Globus pallidus (tissue), 1 donor: ENCODE measurements at regions not wholly inside any gene's neighbourhood (a gene's known extent, or its start where the extent isn't known, plus 50 kb on each side); places are given as distances from the start of the nearest gene placed in this dataset.
"Not testable (repeated sequence)": the region's sequence is repeated elsewhere in the genome, so short reads cannot be mapped to it uniquely, and the experiment has no call there.

ENCODE experiments used
- DNase-seq: peaks from one replicate; pipeline ENCODE4 v3.0.0-alpha.2; 2015; ENCODE audit warnings: low spot score

DNA sequence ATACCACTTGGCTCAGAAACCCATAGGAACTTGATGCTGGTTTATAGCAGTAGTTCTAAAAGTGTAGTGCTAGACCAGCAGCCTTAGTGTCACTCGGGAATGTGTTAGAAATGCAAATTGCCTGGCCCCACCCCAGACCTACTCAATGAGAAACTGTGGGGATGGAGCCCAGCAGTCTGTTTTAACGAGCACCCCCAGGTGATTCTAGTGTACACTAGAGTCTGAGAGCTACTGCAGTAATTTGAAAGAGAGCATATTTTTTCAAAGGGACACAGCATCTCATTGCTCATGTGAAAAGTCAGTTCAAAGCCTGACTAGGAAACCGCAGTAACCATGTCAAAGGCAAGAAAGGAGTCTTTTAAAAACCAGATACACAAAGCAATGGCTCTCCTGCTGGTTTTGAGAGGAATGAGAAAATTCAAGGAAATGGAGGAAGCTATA lies 313.4 kb downstream of the SQOR start:
- DNase-seq = no peak

DNA sequence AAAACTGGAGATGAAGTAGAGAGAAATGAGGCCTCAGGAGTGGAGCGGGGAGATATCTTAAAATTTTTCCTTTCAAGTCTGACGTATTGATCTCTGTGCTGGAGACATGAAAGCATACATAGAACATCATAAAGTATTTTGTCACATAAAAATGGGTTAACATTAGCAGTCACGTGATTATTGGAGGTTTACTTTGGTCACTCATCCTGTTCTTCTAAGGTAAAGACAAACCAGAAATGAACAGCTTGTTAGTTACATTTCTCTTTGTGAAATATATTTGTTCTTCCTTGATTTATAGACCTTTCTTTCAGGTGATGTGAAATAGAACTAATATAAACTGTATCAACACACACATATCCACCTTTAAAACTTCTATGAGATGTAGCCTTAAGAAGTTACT lies 324.1 kb downstream of the SQOR start:
- DNase-seq = no peak

DNA sequence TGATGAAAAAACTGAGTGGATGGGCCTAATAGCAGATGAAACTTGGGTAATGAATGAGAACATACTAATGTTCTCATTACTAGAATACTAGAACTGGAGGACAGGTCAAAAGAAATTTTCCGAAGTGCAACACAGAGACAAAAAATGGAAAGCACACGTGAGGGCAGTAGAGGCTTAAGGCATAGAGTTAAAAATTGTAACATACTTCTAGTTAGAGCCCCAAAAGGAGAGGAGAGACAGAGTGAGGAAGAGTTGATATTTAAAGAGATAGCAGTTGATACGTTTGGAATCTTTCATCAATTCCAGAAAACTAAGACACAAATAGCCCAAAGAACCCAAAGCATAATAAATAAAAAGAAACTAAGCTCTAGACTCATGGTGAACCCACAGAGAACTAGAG lies 327.9 kb downstream of the SQOR start:
- no peak for DNase-seq

DNA sequence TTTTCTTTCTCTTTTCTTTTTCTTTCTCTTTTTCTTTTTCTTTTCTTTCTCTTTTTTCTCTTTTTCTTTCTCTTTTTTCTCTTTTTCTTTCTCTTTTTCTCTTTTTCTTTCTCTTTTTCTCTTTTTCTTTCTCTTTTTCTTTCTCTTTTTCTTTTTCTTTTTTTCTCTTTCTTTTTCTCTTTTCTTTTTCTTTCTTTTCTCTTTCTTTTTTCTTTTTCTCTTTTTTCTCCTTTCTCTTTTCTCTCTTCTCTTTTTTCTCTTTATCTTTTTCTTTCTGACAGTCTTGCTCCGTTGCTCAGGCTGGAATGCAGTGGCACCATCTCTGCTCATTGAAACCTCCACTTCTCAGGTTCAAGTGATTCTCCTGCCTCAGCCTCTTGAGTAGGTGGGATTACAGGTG lies 335.7 kb downstream of the SQOR start:
- DNase-seq = no peak

DNA sequence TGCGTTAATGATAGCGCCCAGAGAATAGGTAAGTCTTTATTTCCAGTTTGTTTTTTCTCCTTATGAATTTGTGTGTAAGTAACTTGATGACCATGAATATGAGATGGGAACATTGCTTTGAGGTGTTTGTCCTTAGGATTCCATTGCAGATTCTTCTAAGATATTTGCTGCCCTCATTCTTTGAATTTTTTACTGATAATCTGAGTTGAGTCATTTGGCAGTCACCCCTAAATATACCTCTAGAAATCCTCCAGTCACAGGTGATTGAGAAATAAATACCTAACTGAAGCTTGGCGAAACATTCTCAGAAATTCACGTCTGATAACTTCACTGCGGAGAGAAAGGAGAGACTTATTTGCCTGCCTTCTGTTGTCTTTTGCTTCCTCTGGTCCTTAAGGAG lies 345.5 kb downstream of the SQOR start:
- no peak for DNase-seq

DNA sequence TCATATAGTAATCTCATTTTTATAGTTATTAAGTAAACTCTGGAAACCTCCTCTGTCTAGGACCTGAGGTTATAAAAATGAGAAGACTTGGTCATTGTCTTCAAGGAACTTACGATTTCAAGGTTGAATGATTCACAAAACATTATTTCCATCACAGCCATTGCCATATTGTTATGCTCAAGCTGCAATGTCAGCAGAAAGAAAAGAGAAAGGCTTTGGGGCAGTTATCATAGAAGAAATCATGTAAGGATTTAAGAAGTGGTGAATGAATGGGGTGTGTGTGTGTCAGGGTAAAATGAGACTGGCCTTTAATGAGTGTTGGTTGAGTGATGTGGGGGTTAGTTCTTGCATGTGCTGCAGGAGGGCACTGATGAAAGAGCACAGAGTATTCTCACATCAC lies 346.8 kb downstream of the SQOR start:
- DNase-seq = no peak

DNA sequence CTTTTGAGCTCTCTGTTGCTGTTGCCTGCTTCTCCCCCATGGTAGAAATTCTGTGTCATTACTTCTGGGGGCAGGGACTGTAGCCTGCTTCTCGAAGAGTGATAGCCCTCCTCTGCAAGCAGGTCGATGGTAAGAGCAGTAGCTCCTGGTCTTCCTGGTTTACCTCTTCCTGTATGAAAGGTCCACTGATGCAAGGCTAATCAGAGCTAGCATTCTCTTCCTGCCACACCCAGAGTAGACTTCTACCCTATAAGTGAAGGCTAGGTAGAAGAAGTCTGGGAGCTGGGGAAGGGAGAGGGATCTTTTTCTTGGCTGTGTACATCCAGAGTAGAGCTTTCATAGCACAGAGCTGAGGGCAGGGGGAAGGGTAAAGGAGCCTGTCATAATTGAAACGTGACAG lies 357.0 kb downstream of the SQOR start:
- DNase-seq = no peak

DNA sequence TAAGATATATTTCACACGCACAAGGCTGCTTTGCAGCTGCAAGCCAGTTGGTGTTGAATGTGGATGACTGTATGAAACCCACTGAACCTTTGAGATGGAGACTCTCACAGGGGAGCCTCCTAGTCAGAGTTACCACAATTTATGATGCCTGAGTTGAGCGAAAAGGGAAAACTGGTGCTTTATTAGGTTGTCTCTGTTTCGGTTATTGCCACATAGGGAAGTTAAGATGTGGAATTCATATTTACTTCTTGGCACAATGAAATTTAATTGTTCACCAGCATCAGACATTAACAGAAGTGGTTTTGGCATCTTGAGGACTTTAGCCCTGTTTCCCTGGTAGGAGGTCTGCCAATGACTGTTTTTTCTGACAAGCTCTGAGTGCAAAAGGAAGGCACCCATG lies 358.2 kb downstream of the SQOR start:
- no peak for DNase-seq

DNA sequence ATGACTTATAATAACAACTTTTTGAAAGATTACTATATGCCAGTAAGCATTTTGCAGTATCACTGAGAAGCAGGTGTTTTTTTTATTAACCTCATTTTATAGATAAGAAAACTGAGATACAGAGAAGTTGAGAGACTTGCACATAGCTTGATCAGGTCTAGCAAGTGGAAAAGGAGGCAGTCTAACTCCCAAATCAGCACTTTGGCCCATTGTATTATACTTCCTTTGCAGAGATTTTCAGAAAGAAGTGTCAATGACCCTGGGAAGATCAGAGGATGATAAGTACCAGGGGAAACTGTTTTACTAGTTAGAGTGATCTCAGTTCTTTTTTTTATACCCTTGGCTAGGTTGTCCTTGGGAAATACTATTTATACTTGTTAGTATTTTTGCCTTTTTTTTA lies 358.7 kb downstream of the SQOR start:
- no peak for DNase-seq

DNA sequence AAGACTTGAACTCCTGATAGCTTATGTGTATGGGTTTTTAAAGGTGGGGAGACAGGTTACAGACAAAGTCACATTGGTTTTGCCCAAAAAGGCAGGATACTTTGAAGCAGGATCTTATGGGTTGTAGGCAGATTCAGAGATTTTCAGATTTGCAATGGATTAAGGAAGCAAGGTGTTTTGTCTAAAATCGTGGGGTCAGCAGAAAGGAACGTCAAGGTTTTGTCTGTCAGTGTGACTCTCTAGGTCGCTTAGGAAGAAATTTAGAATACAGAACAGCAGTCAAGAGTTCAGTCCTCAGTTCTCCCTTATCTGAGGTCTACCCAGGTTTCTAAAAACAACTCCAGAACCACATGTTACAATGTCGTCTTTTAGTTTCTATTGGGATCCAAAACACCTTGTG lies 361.0 kb downstream of the SQOR start:
- DNase-seq = no peak

DNA sequence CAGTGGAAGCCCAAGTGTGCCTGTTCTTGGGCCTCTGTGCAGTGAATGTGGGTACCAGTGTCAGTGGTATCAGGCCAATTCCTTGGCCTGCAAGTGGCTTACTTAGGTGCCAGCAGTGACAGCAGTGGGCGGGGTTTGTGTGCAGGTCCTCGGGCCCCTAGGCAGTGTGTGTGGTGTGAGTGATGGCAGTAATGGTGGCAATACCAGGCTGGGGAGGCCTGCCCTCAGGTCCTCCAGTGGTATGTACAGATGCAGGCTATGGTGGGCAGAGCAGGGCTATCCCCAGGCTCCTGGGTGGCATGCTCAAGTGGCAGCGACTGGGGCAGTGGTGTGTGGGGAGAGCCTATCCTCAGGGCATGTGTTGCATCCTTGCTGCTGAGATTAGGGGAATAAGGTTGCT lies 379.7 kb downstream of the SQOR start:
- no peak for DNase-seq

DNA sequence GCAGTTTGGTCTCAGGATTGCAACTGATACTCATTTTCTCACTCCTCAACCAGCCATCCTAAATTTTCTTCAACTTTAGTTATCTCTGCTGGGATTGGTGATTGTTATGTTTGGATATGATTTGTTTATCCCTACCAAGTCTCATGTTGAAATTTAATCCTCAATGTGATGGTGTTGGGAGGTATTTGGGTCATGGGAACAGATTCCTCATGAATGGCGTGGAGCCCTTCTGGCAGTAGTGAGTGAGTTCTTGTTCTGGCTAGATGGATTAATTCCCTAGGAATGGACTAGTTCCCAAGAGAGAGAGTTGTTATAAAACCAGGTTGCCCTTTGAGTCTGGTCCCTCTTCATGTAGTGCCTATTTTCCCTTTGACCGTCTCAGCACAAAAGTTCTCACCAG lies 399.9 kb downstream of the SQOR start:
- no peak for DNase-seq

DNA sequence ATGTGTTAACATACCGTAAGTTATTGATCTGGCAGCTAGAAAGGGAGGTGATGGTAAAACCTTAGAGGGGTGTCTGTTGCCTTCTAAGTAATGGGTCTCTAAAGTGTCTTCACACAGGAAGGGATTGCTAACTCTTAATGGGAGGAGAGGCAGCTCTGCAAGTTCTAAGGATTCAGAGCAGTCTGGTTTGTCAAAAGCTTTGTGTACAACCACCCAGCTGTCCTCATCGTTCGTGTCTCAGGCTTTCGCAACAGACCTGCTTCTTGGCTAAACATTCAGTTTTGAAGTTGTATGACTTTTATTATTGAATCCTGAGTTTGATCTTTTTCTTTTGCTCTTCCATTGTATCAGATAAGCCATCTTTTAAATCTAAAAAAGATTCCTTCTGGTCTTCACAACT lies 404.9 kb downstream of the SQOR start:
- no peak for DNase-seq

DNA sequence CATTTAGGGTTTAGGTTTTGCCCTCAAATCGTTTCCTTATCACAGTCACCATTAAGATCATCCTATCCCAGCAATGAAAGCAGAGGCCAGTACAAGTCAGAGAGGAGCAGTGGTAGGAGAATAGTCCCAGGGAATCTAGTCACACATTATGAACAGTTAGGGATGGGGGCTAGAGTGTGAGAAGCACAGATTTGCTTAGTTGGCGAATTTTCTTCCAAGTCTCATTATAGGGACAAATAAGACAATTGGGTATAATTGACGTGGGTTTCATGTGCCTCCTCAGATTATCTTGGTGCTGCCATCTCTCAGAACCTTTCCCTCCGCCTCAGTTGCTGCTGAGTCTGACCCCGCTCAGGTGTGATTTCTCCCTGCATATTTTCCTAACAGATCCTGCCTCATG lies 407.1 kb downstream of the SQOR start:
- DNase-seq = no peak

DNA sequence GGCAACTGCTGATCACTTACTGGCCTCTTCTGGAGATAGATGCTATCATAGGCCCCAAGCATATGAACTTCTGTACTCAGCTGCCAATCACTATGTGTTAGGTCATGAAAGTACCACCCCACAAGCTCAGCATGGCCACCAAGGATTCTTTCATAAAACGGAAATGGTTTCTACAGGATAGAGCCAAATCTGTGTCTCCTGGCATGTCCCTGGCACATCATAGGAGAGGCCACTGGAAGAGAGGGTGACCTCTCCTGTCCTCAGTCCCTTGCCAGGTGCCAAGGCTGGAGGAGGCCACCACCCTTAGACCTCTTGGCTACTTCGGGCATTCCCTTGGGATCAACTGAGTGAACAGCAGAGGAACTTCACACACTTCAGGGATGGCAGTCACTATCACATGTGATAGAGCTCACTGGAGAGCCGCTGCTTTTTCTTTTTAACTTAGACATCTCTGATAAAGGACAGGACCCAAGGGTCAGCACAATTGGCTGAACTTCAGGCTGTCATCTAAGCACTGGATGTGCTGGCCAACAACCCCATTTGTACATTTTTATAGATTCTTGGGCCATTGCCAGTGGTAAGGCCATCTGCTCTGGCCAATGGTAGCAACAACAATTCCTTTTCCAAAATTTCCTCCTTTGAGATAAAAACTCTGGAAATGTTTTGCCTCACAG lies 425.2 kb downstream of the SQOR start:
- DNase-seq = no peak

DNA sequence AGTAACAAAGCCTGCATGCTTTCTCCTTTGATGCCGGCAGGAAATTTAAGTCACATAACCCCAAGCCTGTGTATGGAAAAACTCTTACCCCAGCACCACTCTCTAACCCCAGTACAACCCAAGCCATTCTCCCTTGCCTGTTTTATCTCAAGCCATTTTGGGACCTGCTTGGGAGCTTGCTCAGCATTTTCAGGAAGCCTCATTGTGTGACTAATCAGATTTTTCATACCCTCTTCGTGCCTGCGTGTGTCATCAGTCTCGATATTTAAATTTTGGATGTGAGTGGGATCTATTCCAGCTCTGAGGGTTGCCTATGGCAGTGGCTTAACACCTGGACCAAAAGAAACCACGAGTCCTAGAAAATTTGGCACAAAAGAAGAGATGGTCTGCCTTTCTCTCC lies 426.2 kb downstream of the SQOR start:
- DNase-seq = no peak

DNA sequence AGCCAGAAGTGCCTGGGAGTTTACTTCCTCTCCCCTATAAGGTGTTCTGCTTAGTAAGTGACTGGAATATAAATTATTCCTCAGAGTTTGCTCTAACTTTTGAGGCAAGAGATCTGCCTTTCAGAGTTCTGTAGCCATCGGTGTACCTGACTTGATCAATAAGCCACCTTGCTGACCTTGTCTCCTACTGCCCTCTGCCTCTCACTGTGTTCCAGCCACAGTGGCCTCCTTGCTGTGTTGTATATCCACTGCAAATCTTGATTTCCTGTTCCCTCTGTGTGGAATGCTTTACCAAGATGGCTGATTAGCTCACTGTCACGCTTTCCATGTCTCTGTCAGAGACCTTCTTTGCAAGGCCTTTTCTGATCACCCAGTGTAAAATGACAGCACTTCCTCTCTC lies 442.4 kb downstream of the SQOR start:
- DNase-seq = no peak

DNA sequence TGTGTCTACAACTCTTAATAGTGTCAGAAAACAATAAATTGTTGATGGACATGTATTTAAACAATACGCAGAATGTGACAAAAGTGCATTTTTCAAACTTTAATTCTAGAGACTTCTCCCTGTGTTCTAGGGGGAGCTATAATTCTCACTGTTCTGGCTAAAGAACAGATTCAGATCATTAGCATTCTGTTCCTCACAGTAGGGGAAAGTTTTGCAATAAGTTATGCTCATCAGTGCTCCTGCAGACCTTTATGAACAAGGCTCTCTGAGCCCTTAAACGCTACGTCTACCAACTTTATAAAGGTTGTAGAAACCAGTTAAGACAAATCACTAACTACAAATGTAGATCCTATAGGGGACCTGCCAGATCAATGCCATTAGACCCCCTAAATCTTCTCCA lies 444.2 kb downstream of the SQOR start:
- no peak for DNase-seq

DNA sequence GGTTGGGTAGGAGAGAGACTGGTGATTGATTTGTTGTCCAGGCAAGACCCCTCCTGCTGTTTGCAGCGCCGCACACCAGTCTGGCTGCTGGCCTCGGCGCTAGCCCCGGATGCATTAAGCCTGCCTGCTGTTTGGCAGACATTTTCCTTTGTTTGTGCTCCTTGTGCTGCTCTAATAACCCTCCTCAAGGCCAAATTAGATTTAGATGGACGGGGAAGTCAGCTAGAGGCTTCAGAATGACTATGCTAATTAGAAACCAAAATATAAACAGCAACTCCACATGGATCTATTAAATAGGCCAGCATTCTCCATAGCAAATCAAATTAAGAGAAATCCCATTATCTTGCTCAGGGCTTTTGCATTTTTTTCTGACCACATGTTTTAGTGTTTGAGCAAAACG lies 445.2 kb downstream of the SQOR start:
- no peak for DNase-seq

DNA sequence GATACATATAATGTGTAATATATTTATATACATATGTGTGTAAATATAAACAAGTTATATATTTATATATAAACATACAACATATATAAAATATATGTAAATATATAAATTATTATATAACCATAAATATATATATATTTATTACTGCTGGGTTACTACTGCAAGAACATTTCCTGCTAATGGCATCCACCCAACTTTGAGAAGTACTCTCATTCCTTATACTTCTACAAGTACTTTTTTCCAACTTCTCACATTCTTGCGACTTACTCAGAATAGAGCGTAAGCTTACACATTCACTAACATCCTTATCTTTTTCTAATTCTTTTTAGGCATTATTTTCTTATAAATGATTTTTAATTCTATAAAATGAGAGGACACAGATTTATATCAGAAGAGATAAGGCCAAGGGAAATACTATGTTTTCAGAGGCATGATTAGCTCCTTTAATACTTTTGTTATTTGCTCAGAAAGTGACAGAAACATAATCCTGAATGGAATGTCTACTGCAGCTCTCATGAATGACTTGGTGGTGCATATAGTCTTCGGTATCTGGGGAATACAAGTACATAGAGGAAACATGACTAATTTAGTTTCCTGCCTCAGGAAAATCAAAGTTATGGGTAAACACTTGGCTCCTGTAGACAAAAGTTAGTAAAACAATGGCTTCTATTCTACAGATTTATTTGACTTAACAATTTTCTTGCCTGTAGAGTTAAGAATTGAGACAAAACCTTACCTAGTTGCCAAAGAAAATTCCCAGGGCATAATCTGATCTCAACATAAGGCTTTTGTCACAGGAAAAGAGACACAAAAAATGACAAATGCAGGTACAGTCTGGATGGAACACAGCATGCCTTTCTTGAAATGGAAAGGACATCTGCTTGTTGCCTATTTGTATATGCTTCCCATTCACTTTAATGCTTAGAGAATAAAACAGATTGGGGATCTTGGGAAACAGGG lies 453.9 kb downstream of the SQOR start:
- DNase-seq = no peak

DNA sequence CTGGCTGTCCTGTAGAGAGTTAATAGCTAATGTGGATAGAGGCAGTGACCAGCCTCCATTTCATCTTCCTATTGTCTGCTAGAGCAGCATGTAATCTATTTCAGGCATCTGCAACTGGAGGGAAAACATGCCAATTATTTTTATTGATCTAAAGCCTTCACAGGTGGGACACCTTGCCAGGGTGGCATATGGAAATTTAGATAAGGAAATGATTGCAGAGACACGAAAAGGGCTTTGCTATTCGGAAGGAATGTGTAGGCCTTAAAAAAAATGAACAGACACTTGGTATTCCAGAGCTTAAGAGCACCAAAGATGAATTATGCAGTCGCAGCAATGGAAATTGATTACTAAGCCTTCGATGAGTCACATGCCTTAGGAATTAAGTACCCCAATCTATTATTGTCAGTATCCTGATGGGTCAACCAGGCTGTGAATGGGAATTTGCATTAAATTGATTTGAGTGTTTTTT lies 454.7 kb downstream of the SQOR start:
- no peak for DNase-seq

DNA sequence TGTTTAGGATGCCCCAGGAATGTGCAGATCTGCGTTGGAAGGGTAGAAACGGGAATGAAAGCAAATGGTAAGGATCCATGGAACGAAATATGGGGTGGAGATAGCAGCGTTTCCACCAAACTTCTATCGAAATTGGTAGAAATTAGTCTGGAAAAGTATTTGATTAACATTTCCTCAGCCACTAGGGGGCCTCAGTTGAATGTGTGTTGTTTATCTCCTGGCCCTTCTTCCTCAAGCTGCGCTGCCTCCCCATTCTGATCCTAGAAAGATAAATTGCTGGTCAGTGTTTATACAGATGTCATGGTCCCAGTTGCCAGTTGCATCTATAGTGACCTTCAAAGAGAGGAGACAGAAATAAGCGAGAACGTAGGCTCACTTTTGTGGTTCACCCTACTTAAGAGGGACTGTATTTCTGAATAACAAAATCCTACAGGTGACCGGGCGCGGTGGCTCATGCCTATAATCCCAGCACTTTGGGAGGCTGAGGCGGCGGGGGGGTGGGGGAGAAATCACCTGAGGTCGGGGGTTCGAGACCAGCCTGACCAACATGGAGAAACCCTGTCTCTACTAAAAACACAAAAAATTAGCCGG lies 457.1 kb downstream of the SQOR start:
- DNase-seq = peak; percentile 26

DNA sequence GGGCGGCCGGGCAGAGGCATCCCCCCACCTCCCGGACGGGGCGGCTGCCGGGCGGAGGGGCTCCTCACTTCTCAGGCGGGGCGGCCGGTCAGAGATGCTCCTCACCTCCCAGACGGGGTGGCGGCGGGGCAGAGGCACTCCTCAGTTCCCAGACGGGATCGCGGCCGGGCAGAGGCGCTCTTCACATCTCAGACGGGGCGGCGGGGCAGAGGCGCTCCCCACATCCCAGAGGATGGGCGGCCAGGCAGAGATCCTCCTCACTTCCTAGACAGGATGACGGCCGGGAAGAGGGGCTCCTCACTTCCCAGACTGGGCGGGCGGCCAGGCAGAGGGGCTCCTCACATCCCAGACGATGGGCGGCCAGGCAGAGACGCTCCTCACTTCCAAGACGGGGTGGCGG lies 463.2 kb downstream of the SQOR start:
- not testable (repeated sequence) for DNase-seq
